Neural cell (in vitro differentiated cells): ENCODE measurements at regions not wholly inside any gene's neighbourhood (a gene's known extent, or its start where the extent isn't known, plus 50 kb on each side); places are given as distances from the start of the nearest gene placed in this dataset.

Source experiments
- EP300 ChIP-seq: fragments of 450-650 bp; conservative IDR thresholded peaks from 2 replicates; pipeline ENCODE4 v1.6.1; 2014; ENCODE audit warnings: antibody characterized with exemption, mild to moderate bottlenecking, moderate library complexity; ENCODE audit not compliant: poor library complexity, severe bottlenecking
- EZH2 ChIP-seq: fragments of 200-600, 300-800 bp; shearing (Covaris generic), sonication (generic); IDR thresholded peaks from 2 replicates; pipeline ENCODE4 v1.6.1; 2014; ENCODE audit warnings: antibody characterized with exemption, low read length, borderline replicate concordance, mild to moderate bottlenecking; ENCODE audit not compliant: insufficient read depth, poor library complexity, severe bottlenecking
- RAD21 ChIP-seq: fragments of 450-650 bp; conservative IDR thresholded peaks from 2 replicates; pipeline ENCODE4 v1.6.1; 2014; ENCODE audit warnings: antibody characterized with exemption, mild to moderate bottlenecking, moderate library complexity
- SMC3 ChIP-seq: fragments of 450-650 bp; conservative IDR thresholded peaks from 2 replicates; pipeline ENCODE4 v1.6.1; 2014; ENCODE audit warnings: antibody characterized with exemption, mild to moderate bottlenecking, moderate library complexity; ENCODE audit not compliant: poor library complexity
- TF ChIP-seq, protein P1 (sequence below): fragments of 450-650 bp; IDR thresholded peaks from 2 replicates; pipeline ENCODE4 v1.5.1; 2014; ENCODE audit warnings: antibody characterized with exemption, mild to moderate bottlenecking, moderate library complexity; ENCODE audit not compliant: poor library complexity, severe bottlenecking

DNA sequence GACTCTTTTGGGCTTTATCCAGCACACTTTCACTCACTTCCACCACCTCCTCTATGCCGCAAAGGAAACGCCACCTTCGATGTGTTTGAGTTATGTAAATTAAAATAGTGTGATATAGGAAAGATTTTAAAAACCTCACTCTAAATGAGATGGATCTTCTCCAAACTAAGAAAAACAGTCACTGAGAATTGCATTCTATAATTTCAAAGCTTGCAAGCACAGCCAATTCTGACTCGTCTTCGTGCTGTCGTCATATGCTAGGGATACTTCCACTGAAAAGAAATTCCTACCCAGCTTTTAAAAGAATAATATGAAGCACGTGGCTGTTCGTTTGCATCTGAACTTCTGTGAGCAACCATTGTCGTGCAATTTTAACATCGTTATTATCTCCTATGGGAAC, 162.5 kb downstream of the SH3BP4 start:
- TF ChIP-seq RAD21 (no peak), SMC3 (no peak), EP300 (no peak), EZH2 (no peak)
- TF ChIP-seq, protein P1, sequence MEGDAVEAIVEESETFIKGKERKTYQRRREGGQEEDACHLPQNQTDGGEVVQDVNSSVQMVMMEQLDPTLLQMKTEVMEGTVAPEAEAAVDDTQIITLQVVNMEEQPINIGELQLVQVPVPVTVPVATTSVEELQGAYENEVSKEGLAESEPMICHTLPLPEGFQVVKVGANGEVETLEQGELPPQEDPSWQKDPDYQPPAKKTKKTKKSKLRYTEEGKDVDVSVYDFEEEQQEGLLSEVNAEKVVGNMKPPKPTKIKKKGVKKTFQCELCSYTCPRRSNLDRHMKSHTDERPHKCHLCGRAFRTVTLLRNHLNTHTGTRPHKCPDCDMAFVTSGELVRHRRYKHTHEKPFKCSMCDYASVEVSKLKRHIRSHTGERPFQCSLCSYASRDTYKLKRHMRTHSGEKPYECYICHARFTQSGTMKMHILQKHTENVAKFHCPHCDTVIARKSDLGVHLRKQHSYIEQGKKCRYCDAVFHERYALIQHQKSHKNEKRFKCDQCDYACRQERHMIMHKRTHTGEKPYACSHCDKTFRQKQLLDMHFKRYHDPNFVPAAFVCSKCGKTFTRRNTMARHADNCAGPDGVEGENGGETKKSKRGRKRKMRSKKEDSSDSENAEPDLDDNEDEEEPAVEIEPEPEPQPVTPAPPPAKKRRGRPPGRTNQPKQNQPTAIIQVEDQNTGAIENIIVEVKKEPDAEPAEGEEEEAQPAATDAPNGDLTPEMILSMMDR: no peak
